A549 (cell line): ENCODE measurements at regions not wholly inside any gene's neighbourhood (a gene's known extent, or its start where the extent isn't known, plus 50 kb on each side); places are given as distances from the start of the nearest gene placed in this dataset.

Experiments
- ATAC-seq, 2 experiments: fragments of 200-7000 bp in 1 of 2; fragments of >200 bp in 1 of 2; cut with Nextera tagmentation in 1 of 2; cut with Tn5 transposase in 1 of 2; 3 replicates each; pipeline versions ENCODE4 v1.8.0 to v1.9.1; 2018 to 2020; ENCODE audit warnings: mild to moderate bottlenecking in 1 of 2, moderate library complexity in 1 of 2
- CTCF ChIA-PET: fragments of 300-600 bp; sonication (Branson Sonifier 250); formaldehyde crosslinking; extraction: SDS; loops from one replicate; lab custom pipeline; 2021; ENCODE audit warnings: antibody characterized with exemption, inconsistent platforms; lab: Yijun Ruan, JAX
- POLR2A ChIA-PET: fragments of 350-600 bp; formaldehyde crosslinking; extraction: SDS; loops from one replicate; lab custom pipeline; 2021; ENCODE audit warnings: antibody characterized with exemption, inconsistent platforms; lab: Yijun Ruan, JAX
- DNase-seq, 2 experiments: peaks; one replicate each; pipeline versions ENCODE4 v3.0.0 to v3.0.0-alpha.2; 2011 to 2016; ENCODE audit warnings: low read depth in 1 of 2, low spot score in 1 of 2
- FAIRE-seq: peaks from 2 replicates; lab custom pipeline; 2011; peaks lifted over from hg19 to GRCh38; lab: Jason Lieb, UNC
- H3K27ac ChIP-seq, 2 experiments: fragments of >200 bp; sonication (Bioruptor Twin); formaldehyde crosslinking; 3 replicates each; pipeline ENCODE4 v1.5.1; 2016 to 2017
- H3K4me1 ChIP-seq: fragments of >200 bp; sonication (Bioruptor Twin); formaldehyde crosslinking; 3 replicates; pipeline ENCODE4 v1.6.1; 2016
- H3K4me2 ChIP-seq: fragments of >200 bp; sonication (Bioruptor Twin); formaldehyde crosslinking; 3 replicates; pipeline ENCODE4 v1.6.1; 2016
- H3K4me3 ChIP-seq: fragments of >200 bp; sonication (Bioruptor Twin); formaldehyde crosslinking; 3 replicates; pipeline ENCODE4 v1.5.1; 2016
- H3K9me3 ChIP-seq: fragments of >200 bp; sonication (Bioruptor Twin); formaldehyde crosslinking; 3 replicates; pipeline ENCODE4 v1.6.1; 2016
- BHLHE40 ChIP-seq: IDR thresholded peaks from 2 replicates; pipeline ENCODE4 v1.6.1; 2012; ENCODE audit warnings: low read depth, low read length, inconsistent platforms
- CHD2 ChIP-seq: fragments of 150-350 bp; IDR thresholded peaks from 2 replicates; pipeline ENCODE4 v1.6.1; 2014; ENCODE audit warnings: low read length; ENCODE audit not compliant: partially characterized antibody
- E2F6 ChIP-seq: IDR thresholded peaks from 2 replicates; pipeline ENCODE4 v1.6.1; 2012; ENCODE audit warnings: low read depth, borderline replicate concordance
- EHF ChIP-seq: fragments of 250-450 bp; sonication (Bioruptor Pico); IDR thresholded peaks from 2 replicates; pipeline ENCODE4 v1.5.0; 2020; ENCODE audit warnings: mild to moderate bottlenecking
- EHMT2 ChIP-seq: fragments of 200-600 bp; sonication (generic); IDR thresholded peaks from 2 replicates; pipeline ENCODE4 v1.6.1; 2016; ENCODE audit warnings: antibody characterized with exemption, low read depth, mild to moderate bottlenecking, moderate library complexity
- EP300 ChIP-seq, 2 experiments: fragments of >200 bp; sonication (Bioruptor Twin); formaldehyde crosslinking; IDR thresholded peaks; 2 replicates in 1 of 2; 3 replicates in 1 of 2; pipeline ENCODE4 v1.6.1; 2016 to 2017
- FOSL2 ChIP-seq, 2 experiments: fragments of 450-650 bp in 1 of 2; fragments of >200 bp in 1 of 2; sonication (Bioruptor Twin) in 1 of 2; formaldehyde crosslinking; IDR thresholded peaks; 2 replicates each; pipeline versions ENCODE4 v1.5.0 to v1.6.1; 2016 to 2020; ENCODE audit warnings: mild to moderate bottlenecking in 1 of 2, moderate library complexity in 1 of 2
- FOXS1 ChIP-seq: fragments of 250-450 bp; sonication (Bioruptor Pico); IDR thresholded peaks from 2 replicates; pipeline ENCODE4 v1.5.0; 2020; ENCODE audit warnings: mild to moderate bottlenecking, moderate library complexity
- GATA3 ChIP-seq: IDR thresholded peaks from 2 replicates; pipeline ENCODE4 v1.6.1; 2012; ENCODE audit warnings: borderline replicate concordance
- HDAC2 ChIP-seq: fragments of 200-600 bp; sonication (generic); IDR thresholded peaks from 2 replicates; pipeline ENCODE4 v1.6.1; 2016
- HEYL ChIP-seq: fragments of 250-450 bp; sonication (Bioruptor Pico); IDR thresholded peaks from 2 replicates; pipeline ENCODE4 v1.8.0; 2021; ENCODE audit warnings: mild to moderate bottlenecking, moderate library complexity
- HMGXB4 ChIP-seq: fragments of 250-450 bp; sonication (Bioruptor Pico); IDR thresholded peaks from 2 replicates; pipeline ENCODE4 v1.5.0; 2021; ENCODE audit warnings: mild to moderate bottlenecking, moderate library complexity, borderline replicate concordance
- HOXB13 ChIP-seq: fragments of 250-450 bp; sonication (Bioruptor Pico); IDR thresholded peaks from 2 replicates; pipeline ENCODE4 v1.5.0; 2020; ENCODE audit warnings: low read depth, mild to moderate bottlenecking, moderate library complexity
- HOXB5 ChIP-seq: fragments of 250-450 bp; sonication (Bioruptor Pico); IDR thresholded peaks from 2 replicates; pipeline ENCODE4 v1.5.0; 2020; ENCODE audit warnings: mild to moderate bottlenecking, moderate library complexity
- MAFK ChIP-seq: fragments of 450-650 bp; IDR thresholded peaks from 2 replicates; pipeline ENCODE4 v1.6.1; 2014; ENCODE audit not compliant: partially characterized antibody
- MAZ ChIP-seq: fragments of 150-350 bp; IDR thresholded peaks from 2 replicates; pipeline ENCODE4 v1.6.1; 2014; ENCODE audit warnings: antibody characterized with exemption, low read depth, low read length, borderline replicate concordance
- NPAS2 ChIP-seq: fragments of 250-450 bp; sonication (Bioruptor Pico); IDR thresholded peaks from 2 replicates; pipeline ENCODE4 v1.8.0; 2022; ENCODE audit warnings: mild to moderate bottlenecking, moderate library complexity, borderline replicate concordance
- PHF8 ChIP-seq: fragments of 200-600 bp; sonication (generic); IDR thresholded peaks from 2 replicates; pipeline ENCODE4 v1.6.1; 2016; ENCODE audit warnings: low read depth, mild to moderate bottlenecking, antibody characterized with exemption, moderate library complexity, borderline replicate concordance
- POLR2AphosphoS2 ChIP-seq: conservative IDR thresholded peaks from 2 replicates; pipeline ENCODE4 v1.6.1; 2012; ENCODE audit warnings: low read length, improper control_type of control experiment, inconsistent platforms
- RAD21 ChIP-seq, 2 experiments: fragments of >200 bp in 1 of 2; sonication (Bioruptor Twin) in 1 of 2; formaldehyde crosslinking in 1 of 2; IDR thresholded peaks in 1 of 2; conservative IDR thresholded peaks in 1 of 2; 2 replicates in 1 of 2; 3 replicates in 1 of 2; pipeline ENCODE4 v1.6.1; 2012 to 2018; ENCODE audit warnings: inconsistent platforms in 1 of 2
- RARB ChIP-seq: fragments of 250-450 bp; sonication (Bioruptor Pico); IDR thresholded peaks from 2 replicates; pipeline ENCODE4 v1.8.0; 2021; ENCODE audit warnings: mild to moderate bottlenecking, moderate library complexity
- REST ChIP-seq: fragments of 200-600 bp; sonication (generic); IDR thresholded peaks from 2 replicates; pipeline ENCODE4 v1.6.1; 2016; ENCODE audit warnings: antibody characterized with exemption, mild to moderate bottlenecking, moderate library complexity
- RNF2 ChIP-seq: fragments of 200-600 bp; sonication (generic); IDR thresholded peaks from 2 replicates; pipeline ENCODE4 v1.6.1; 2016; ENCODE audit warnings: low read depth, mild to moderate bottlenecking, antibody characterized with exemption, moderate library complexity, borderline replicate concordance
- SREBF2 ChIP-seq: fragments of 450-650 bp; IDR thresholded peaks from 2 replicates; pipeline ENCODE4 v1.6.1; 2014; ENCODE audit warnings: mild to moderate bottlenecking, moderate library complexity
- ZNF302 ChIP-seq: fragments of 250-450 bp; sonication (Bioruptor Pico); IDR thresholded peaks from 2 replicates; pipeline ENCODE4 v1.9.0; 2021; ENCODE audit warnings: inconsistent platforms, mild to moderate bottlenecking, moderate library complexity
- ZSCAN20 ChIP-seq: fragments of 250-450 bp; sonication (Bioruptor Pico); IDR thresholded peaks from 2 replicates; pipeline ENCODE4 v1.8.0; 2022; ENCODE audit warnings: mild to moderate bottlenecking, moderate library complexity
- WGBS: methylation state at CpG from one replicate; pipeline ENCODE4 v1.1.6; 2017; ENCODE audit errors: missing lambda C conversion rate; 5-methylcytosine and 5-hydroxymethylcytosine counted together
- TF ChIP-seq, protein P1 (sequence below): fragments of 250-450 bp; sonication (Bioruptor Pico); IDR thresholded peaks from 2 replicates; pipeline ENCODE4 v1.5.0; 2020; ENCODE audit warnings: low read depth, mild to moderate bottlenecking, moderate library complexity

- Histone ChIP-seq H3K9me3 (no peaks in the 10 kb centered on the region), H3K27ac (peak overlapping the region; percentile 31 to 72; a peak in 4 of 6 replicates), H3K4me1 (peaks cover 23% of the 10 kb centered on the region), H3K4me2 (peak overlapping the region; percentile 49), H3K4me3 (no peak overlapping the region)
- 63% methylated on average over 9 of the region's 9 CpGs for WGBS
- FAIRE-seq (no peak), DNase-seq (peak in 1 of 2 experiments; percentile 16), ATAC-seq (no peak)
- ChIA-PET CTCF (interaction anchor here (1.5 to 1.6 kb wide), 2 partner anchors 57 to 64 kb away, joined by 3 to 4 read pairs; no protein-coding TSS in a partner anchor), POLR2A (no interaction called here)
- TF ChIP-seq E2F6 = no peak
- TF ChIP-seq POLR2AphosphoS2 = no peak
- TF ChIP-seq, protein P1, sequence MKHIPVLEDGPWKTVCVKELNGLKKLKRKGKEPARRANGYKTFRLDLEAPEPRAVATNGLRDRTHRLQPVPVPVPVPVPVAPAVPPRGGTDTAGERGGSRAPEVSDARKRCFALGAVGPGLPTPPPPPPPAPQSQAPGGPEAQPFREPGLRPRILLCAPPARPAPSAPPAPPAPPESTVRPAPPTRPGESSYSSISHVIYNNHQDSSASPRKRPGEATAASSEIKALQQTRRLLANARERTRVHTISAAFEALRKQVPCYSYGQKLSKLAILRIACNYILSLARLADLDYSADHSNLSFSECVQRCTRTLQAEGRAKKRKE (CRISPR knock-in tag) = no peak
- TF ChIP-seq HMGXB4 (CRISPR knock-in tag) = no peak
- TF ChIP-seq RAD21 (conservative IDR thresholded peaks at IDR 0.05 in 1 of 2, IDR thresholded peaks at IDR 0.05 in 1 of 2) = no peak
- TF ChIP-seq ZNF302 (CRISPR knock-in tag) = no peak
- TF ChIP-seq FOXS1 = no peak
- TF ChIP-seq EHF (CRISPR knock-in tag) = no peak
- no peak for TF ChIP-seq MAFK
- TF ChIP-seq CHD2 = no peak
- no peak for TF ChIP-seq NPAS2 (CRISPR knock-in tag)
- TF ChIP-seq SREBF2 = no peak
- no peak for TF ChIP-seq BHLHE40
- no peak for TF ChIP-seq GATA3
- no peak for TF ChIP-seq REST
- no peak for TF ChIP-seq EP300 (IDR thresholded peaks at IDR 0.05)
- no peak for TF ChIP-seq HEYL
- no peak for TF ChIP-seq PHF8
- TF ChIP-seq HOXB5 (CRISPR knock-in tag) = no peak
Observed at GRCh38 chr6:11298651-11299420, 66.4 kb upstream of the NEDD9 start.

DNA sequence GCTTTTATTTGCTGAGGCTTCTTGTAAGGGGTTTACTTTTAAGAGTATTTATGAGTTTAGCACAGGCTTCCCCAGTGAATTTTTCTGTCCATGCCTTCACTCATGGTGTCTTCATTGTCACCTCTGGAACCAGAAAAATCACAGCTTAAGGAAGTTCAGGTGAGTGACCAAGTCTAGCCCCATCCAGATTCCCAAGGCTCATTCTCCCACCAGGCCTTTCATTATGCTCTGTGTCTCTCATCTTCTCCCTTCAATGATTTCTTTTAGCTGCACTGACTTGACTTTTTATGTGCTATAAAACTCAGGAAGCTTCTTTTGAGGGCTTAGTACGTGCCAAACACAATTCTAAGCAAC, 64.9 kb upstream of the NEDD9 start:
- ATAC-seq (no peak), DNase-seq (no peak), FAIRE-seq (no peak)
- Histone ChIP-seq H3K4me2 (peak overlapping the region; percentile 31), H3K9me3 (no peaks in the 10 kb centered on the region), H3K4me3 (no peak overlapping the region), H3K4me1 (peaks cover 23% of the 10 kb centered on the region), H3K27ac (peak overlapping the region; percentile 48 to 70; a peak in 5 of 6 replicates)
- ChIA-PET CTCF (interaction anchor here (0.8 to 1.7 kb wide), 3 partner anchors 9 to 199 kb away, joined by 3 to 4 read pairs (median 3); no protein-coding TSS in a partner anchor), POLR2A (no interaction called here)
- WGBS = 100% methylated on average over 1 of the region's 1 CpG
- no peak for TF ChIP-seq FOSL2 (IDR thresholded peaks at IDR 0.05)
- no peak for TF ChIP-seq FOSL2 (CRISPR knock-in tag; IDR thresholded peaks at IDR 0.05)
- TF ChIP-seq MAZ = no peak
- TF ChIP-seq HOXB13 (CRISPR knock-in tag) = no peak
- no peak for TF ChIP-seq EHF (CRISPR knock-in tag)
- no peak for TF ChIP-seq RNF2
- no peak for TF ChIP-seq ZSCAN20
- TF ChIP-seq RARB (CRISPR knock-in tag) = no peak
- no peak for TF ChIP-seq EHMT2
- TF ChIP-seq HMGXB4 (CRISPR knock-in tag) = no peak
- no peak for TF ChIP-seq ZNF302 (CRISPR knock-in tag)
- TF ChIP-seq HDAC2 = no peak
